ENCODE measurements at regions not wholly inside any gene's neighbourhood (a gene's known extent, or its start where the extent isn't known, plus 50 kb on each side); places are given as distances from the start of the nearest gene placed in this dataset.

DNA sequence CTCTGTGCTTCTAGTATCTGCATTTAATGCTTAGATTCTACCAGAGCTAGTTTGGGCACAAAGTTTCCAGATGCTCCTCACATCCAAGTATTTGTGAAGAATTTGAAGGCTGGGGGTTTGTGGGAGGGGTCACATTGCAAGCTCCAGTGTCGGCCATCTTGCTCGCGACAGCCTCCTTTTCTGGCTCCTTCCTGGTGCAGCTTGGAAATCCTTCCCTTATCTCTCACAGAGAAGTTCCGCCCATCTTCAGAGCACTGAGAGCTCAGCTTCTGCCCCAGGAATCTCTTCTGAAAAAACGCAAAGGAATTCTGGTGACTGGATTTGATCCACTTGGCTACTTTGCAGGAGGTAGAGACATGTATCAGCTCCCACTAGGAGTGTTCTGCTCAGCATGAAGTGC is 497.5 kb downstream of the TBC1D22A start:
- no peak for TF ChIP-seq CTCF (IDR thresholded peaks at IDR 0.05; ENCODE audit: control insufficient read depth, insufficient read depth, low read depth, low read length, missing control alignments)
- DNase-seq (ENCODE audit: low read depth) = no peak
- H3K4me3 ChIP-seq (ENCODE audit: control insufficient read depth, low read depth, low read length) = no peak overlapping the region

- no peak for TF ChIP-seq CTCF (IDR thresholded peaks at IDR 0.05; ENCODE audit: control insufficient read depth, insufficient read depth, low read depth, low read length, missing control alignments)
- no peak for DNase-seq (ENCODE audit: low read depth)
- H3K4me3 ChIP-seq (ENCODE audit: control insufficient read depth, low read depth, low read length) = no peak overlapping the region
Measured at GRCh38 chr22:47259049-47259448, 496.6 kb downstream of the TBC1D22A start.

DNA sequence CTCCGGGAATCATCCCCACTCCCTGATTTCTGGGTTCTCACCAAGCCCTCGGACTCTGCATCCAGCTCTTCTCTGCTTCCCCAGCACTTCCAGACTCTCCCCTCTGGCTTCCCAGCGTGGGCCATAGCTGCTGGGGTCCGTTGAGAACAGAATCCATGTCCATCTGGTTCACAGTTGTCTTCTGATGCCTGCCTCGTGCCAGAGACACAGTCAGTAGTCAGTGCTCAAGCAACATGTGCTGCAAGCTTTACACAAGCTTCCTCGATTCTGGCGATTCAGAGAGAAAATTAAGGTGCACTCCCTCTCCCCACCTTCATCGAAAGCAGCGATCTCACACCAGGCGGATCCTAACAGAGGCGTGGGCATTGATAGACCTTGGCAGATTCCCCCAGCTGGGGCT is 495.5 kb downstream of the TBC1D22A start:
- H3K4me3 ChIP-seq (ENCODE audit: control insufficient read depth, low read depth, low read length) = no peak overlapping the region
- no peak for DNase-seq (ENCODE audit: low read depth)
- TF ChIP-seq CTCF (IDR thresholded peaks at IDR 0.05; ENCODE audit: control insufficient read depth, insufficient read depth, low read depth, low read length, missing control alignments) = no peak

- H3K4me3 ChIP-seq (ENCODE audit: control insufficient read depth, low read depth, low read length) = no peak overlapping the region
- DNase-seq (ENCODE audit: low read depth) = no peak
- no peak for TF ChIP-seq CTCF (IDR thresholded peaks at IDR 0.05; ENCODE audit: control insufficient read depth, insufficient read depth, low read depth, low read length, missing control alignments)
Measured at GRCh38 chr22:47257566-47257965, 495.1 kb downstream of the TBC1D22A start.

DNA sequence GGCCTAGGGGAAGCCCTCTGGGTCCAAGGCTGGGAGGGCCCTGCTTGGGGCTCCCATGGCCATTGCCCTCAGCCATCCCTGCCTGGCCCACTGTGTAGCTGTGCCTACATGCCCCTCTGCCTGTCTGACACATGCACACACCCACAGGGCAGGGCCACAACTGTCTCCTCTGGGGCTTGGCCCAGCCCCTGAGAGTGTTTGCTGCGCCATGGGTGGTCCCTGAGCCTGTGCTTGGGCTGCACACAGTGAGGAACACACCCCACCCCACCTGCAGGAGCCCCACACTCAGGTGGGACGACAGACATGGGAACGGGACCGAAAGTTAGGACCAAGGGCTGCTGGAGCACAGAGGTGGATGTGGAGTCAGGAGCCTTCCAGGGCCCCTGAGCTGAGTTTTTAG is 489.5 kb downstream of the TBC1D22A start:
- TF ChIP-seq CTCF (IDR thresholded peaks at IDR 0.05; ENCODE audit: control insufficient read depth, insufficient read depth, low read depth, low read length, missing control alignments) = no peak
- DNase-seq (ENCODE audit: low read depth) = no peak
- no peak overlapping the region for H3K4me3 ChIP-seq (ENCODE audit: control insufficient read depth, low read depth, low read length)

DNA sequence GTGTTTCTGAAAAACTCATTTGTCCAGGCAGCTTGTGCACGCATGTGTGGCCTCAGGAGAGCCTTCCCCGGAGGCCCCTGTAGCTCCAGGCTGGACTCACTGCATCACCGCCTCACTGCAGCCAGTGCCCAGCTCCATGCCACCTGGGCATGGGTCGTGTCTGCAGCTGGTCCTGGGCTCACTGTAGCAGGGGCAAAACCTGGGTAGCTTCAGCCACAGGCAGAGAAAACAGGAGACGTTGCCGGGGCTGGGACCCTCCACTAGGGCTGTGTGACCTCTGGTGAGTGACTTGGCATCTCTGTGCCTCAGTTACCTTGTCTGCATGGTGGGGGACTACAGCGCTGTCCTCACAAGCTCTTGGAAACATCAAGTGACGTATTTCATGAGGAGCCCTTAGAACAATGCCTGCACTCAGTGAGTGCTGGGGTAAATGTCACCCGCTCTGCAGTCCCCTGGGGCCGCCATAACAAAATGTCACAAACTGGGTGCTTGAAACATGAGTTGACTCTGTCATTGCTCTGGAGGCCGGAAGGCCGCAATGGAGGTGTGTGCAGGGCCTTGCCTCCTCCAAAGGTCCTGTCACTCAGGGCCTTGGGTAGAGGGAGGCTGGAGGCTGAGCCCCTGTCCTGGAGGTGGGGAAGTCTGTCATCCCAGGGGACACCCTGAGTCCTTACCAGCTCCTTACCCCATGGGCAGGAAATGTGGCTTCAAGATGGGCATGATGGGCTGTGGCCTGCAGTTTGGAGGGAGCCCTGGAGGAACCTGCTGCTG is 488.7 kb downstream of the TBC1D22A start:
- no peak for TF ChIP-seq CTCF (IDR thresholded peaks at IDR 0.05; ENCODE audit: control insufficient read depth, insufficient read depth, low read depth, low read length, missing control alignments)
- H3K4me3 ChIP-seq (ENCODE audit: control insufficient read depth, low read depth, low read length) = no peak overlapping the region
- DNase-seq (ENCODE audit: low read depth) = no peak

All from AG09309 (cell line).